ENCODE measurements at regions not wholly inside any gene's neighbourhood (a gene's known extent, or its start where the extent isn't known, plus 50 kb on each side); places are given as distances from the start of the nearest gene placed in this dataset.

DNA sequence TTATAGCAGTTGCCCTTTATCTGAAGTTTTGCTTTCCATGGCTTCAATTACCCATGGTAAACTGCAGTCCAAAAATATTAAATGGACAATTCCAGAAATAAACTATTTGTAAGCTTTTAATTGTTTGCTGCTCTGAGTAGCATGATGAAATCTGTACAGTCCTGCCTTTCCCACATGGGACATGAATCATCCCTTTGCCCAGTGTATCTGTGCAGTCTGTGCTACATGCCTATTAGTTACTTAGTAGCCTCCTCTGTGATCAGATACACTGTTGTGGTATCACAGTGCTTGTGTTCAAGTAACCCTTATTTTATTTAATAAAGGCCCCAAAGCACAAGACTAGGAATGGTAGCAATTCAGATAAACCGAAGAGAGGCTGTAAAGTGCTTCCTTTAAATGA is 810.6 kb upstream of the PIK3C3 start:
- TF ChIP-seq POLR2AphosphoS5 (IDR thresholded peaks at IDR 0.05; ENCODE audit: low read depth, low read length) (no peak), REST (IDR thresholded peaks at IDR 0.05; ENCODE audit: insufficient read depth in 1 of 2, low read depth in 2 of 2, low read length in 2 of 2) (no peak), TAF1 (IDR thresholded peaks at IDR 0.05; ENCODE audit: borderline replicate concordance, insufficient read depth, low read length) (no peak), SIN3A (IDR thresholded peaks at IDR 0.05; ENCODE audit: borderline replicate concordance, insufficient read depth, low read length) (no peak), FOXP2 (optimal IDR thresholded peaks at IDR 0.05; ENCODE audit: borderline replicate concordance, extremely low read depth, extremely low read length, insufficient read depth) (no peak)

Measured in PFSK-1 (cell line).